K562 (cell line): ENCODE measurements at regions not wholly inside any gene's neighbourhood (a gene's known extent, or its start where the extent isn't known, plus 50 kb on each side); places are given as distances from the start of the nearest gene placed in this dataset.

Experiments
- ATAC-seq: fragments of 200-7000 bp; cut with Tn5 transposase; 3 replicates; pipeline ENCODE4 v1.9.1; 2020; ENCODE audit warnings: moderate library complexity
- BruUV-seq: library from RNA; stranded (reverse); fragments of 400-500 nt; replicated peaks from 2 replicates; lab custom pipeline; 2021; lab: Mats Ljungman, UMichigan
- CTCF ChIA-PET: fragments of 300-600 bp; formaldehyde crosslinking; extraction: SDS; loops from one replicate; lab custom pipeline; 2021; ENCODE audit warnings: low intra/inter-chr PET ratio; lab: Yijun Ruan, JAX
- POLR2A ChIA-PET: fragments of 300-600, 350-650 bp; sonication (Branson Sonifier 250); formaldehyde crosslinking; extraction: SDS; loops from one replicate; lab custom pipeline; 2021; ENCODE audit warnings: antibody characterized with exemption, inconsistent platforms; lab: Yijun Ruan, JAX
- DNase-seq, 4 experiments: peaks; one replicate each; pipeline versions ENCODE4 v3.0.0 to v3.0.0-alpha.2; 2011 to 2018; ENCODE audit warnings: low spot score in 3 of 4, mixed read lengths in 3 of 4; ENCODE audit errors: extremely low read depth in 1 of 4
- FAIRE-seq: peaks from 2 replicates; lab custom pipeline; 2011; peaks lifted over from hg19 to GRCh38; lab: Jason Lieb, UNC
- H2AFZ ChIP-seq: 2 replicates; pipeline ENCODE4 v1.6.0; 2011; ENCODE audit warnings: low read depth, low read length, control low read depth, inconsistent platforms
- H3K27ac ChIP-seq: fragments of 200-600 bp; 3 replicates; pipeline ENCODE4 v1.8.0; 2011; ENCODE audit warnings: low read depth, mild to moderate bottlenecking, control low read depth, inconsistent platforms, low read length, moderate library complexity, mixed read lengths; ENCODE audit errors: extremely low read depth
- H3K27me3 ChIP-seq, 2 experiments: fragments of 300-600 bp in 1 of 2; 2 replicates in 1 of 2; 3 replicates in 1 of 2; pipeline versions ENCODE4 v1.6.0 to v1.8.0; 2011; ENCODE audit warnings: inconsistent platforms in 2 of 2, low read length in 2 of 2, mild to moderate bottlenecking in 1 of 2, mixed read lengths in 1 of 2, moderate library complexity in 1 of 2; ENCODE audit not compliant: control insufficient read depth in 2 of 2, insufficient read depth in 2 of 2
- H3K36me3 ChIP-seq: fragments of 300-600 bp; 3 replicates; pipeline ENCODE4 v1.8.0; 2011; ENCODE audit warnings: mild to moderate bottlenecking, low read length, inconsistent platforms; ENCODE audit not compliant: control insufficient read depth, insufficient read depth
- H3K4me1 ChIP-seq, 2 experiments: fragments of 200-600 bp in 1 of 2; replicated peaks in 1 of 2; 2 replicates in 1 of 2; 3 replicates in 1 of 2; pipeline versions ENCODE4 v1.5.1 to v1.8.0; 2011; ENCODE audit warnings: inconsistent platforms in 2 of 2, low read length in 2 of 2, mild to moderate bottlenecking in 1 of 2, mixed read lengths in 1 of 2, moderate library complexity in 1 of 2; ENCODE audit not compliant: control insufficient read depth in 2 of 2, insufficient read depth in 2 of 2
- H3K4me2 ChIP-seq: 2 replicates; pipeline ENCODE4 v1.6.1; 2011; ENCODE audit warnings: low read length, control low read depth, inconsistent platforms, mixed read lengths; ENCODE audit not compliant: insufficient read depth
- H3K4me3 ChIP-seq: fragments of 200-600 bp; sonication (generic), shearing (Covaris generic); 2 replicates; pipeline ENCODE4 v1.5.1; 2016; ENCODE audit warnings: control low read depth, inconsistent platforms
- H3K79me2 ChIP-seq: fragments of 200-600 bp; 3 replicates; pipeline ENCODE4 v1.8.0; 2011; ENCODE audit warnings: low read length, inconsistent platforms; ENCODE audit not compliant: control insufficient read depth, insufficient read depth
- H3K9ac ChIP-seq, 2 experiments: 2 replicates each; pipeline versions ENCODE4 v1.6.0 to v1.6.1; 2011; ENCODE audit warnings: low read depth in 2 of 2, low read length in 2 of 2, control low read depth in 1 of 2, inconsistent platforms in 1 of 2, mild to moderate bottlenecking in 1 of 2, mixed read lengths in 1 of 2; ENCODE audit not compliant: insufficient read depth in 1 of 2
- H3K9me1 ChIP-seq: one replicate; pipeline ENCODE4 v1.6.0; 2011; ENCODE audit warnings: inconsistent platforms, mild to moderate bottlenecking, low read length, moderate library complexity; ENCODE audit not compliant: control insufficient read depth, insufficient read depth
- H3K9me3 ChIP-seq: replicated peaks from 2 replicates; pipeline ENCODE4 v1.5.1; 2011; ENCODE audit warnings: low read depth, low read length, inconsistent platforms; ENCODE audit not compliant: control insufficient read depth, insufficient read depth
- H4K20me1 ChIP-seq: replicated peaks from 2 replicates; pipeline ENCODE4 v1.6.1; 2011; ENCODE audit warnings: low read length, inconsistent platforms, mixed read lengths; ENCODE audit not compliant: control insufficient read depth, insufficient read depth
- CTCF ChIP-seq, 3 experiments: IDR thresholded peaks in 2 of 3; conservative IDR thresholded peaks in 1 of 3; 2 replicates each; pipeline ENCODE4 v1.5.1; 2011 to 2012; ENCODE audit warnings: low read length in 3 of 3, mild to moderate bottlenecking in 3 of 3, control low read depth in 2 of 3, improper control_type of control experiment in 1 of 3, inconsistent platforms in 1 of 3, low read depth in 1 of 3, mixed read lengths in 1 of 3, moderate library complexity in 1 of 3; ENCODE audit not compliant: insufficient read depth in 2 of 3
- DACH1 ChIP-seq: fragments of 450-650 bp; IDR thresholded peaks from 2 replicates; pipeline ENCODE4 v1.6.1; 2018; ENCODE audit not compliant: partially characterized antibody
- JUN ChIP-seq, 2 experiments: sonication (generic) in 1 of 2; formaldehyde crosslinking in 1 of 2; IDR thresholded peaks; 2 replicates each; pipeline versions ENCODE4 v1.6.1 to v1.8.0; 2012 to 2022; ENCODE audit warnings: borderline replicate concordance in 2 of 2, mild to moderate bottlenecking in 2 of 2, improper control_type of control experiment in 1 of 2, low read depth in 1 of 2, low read length in 1 of 2, missing genetic modification reagents in 1 of 2
- JUND ChIP-seq, 2 experiments: IDR thresholded peaks; 2 replicates in 1 of 2; 3 replicates in 1 of 2; pipeline ENCODE4 v1.6.1; 2011; ENCODE audit warnings: borderline replicate concordance in 2 of 2, low read depth in 2 of 2, low read length in 2 of 2, improper control_type of control experiment in 1 of 2, missing biosample characterization in 1 of 2, missing genetic modification characterization in 1 of 2, missing genetic modification reagents in 1 of 2
- MXD1 ChIP-seq: fragments of 250-450 bp; sonication (Bioruptor Pico); IDR thresholded peaks from 2 replicates; pipeline ENCODE4 v1.8.0; 2021; ENCODE audit warnings: borderline replicate concordance, mild to moderate bottlenecking, moderate library complexity; ENCODE audit not compliant: poor library complexity, severe bottlenecking
- MYNN ChIP-seq, 2 experiments: sonication (generic); formaldehyde crosslinking in 1 of 2; IDR thresholded peaks; 2 replicates each; pipeline versions ENCODE4 v1.5.0 to v1.6.1; 2016 to 2020; ENCODE audit warnings: antibody characterized with exemption in 1 of 2, missing genetic modification reagents in 1 of 2
- NFE2 ChIP-seq: IDR thresholded peaks from 2 replicates; pipeline ENCODE4 v1.6.1; 2014; ENCODE audit warnings: antibody characterized with exemption, low read depth
- NR0B1 ChIP-seq: fragments of 450-650 bp; IDR thresholded peaks from one replicate; pipeline ENCODE4 v1.6.1; 2018; ENCODE audit warnings: mild to moderate bottlenecking, moderate library complexity; ENCODE audit not compliant: partially characterized antibody
- RAD21 ChIP-seq, 2 experiments: fragments of 250-450 bp in 1 of 2; fragments of 450-650 bp in 1 of 2; sonication (Bioruptor Pico) in 1 of 2; formaldehyde crosslinking in 1 of 2; IDR thresholded peaks in 1 of 2; conservative IDR thresholded peaks in 1 of 2; 2 replicates each; pipeline versions ENCODE4 v1.4.0 to v1.8.0; 2020 to 2022; ENCODE audit warnings: mild to moderate bottlenecking in 2 of 2, moderate library complexity in 1 of 2
- ZC3H4 ChIP-seq: sonication (generic); formaldehyde crosslinking; IDR thresholded peaks from 2 replicates; pipeline ENCODE4 v1.9.0; 2021; ENCODE audit warnings: missing genetic modification reagents, borderline replicate concordance
- ZZZ3 ChIP-seq: fragments of 450-650 bp; IDR thresholded peaks from 2 replicates; pipeline ENCODE4 v1.6.1; 2016; ENCODE audit warnings: antibody characterized with exemption, mild to moderate bottlenecking, moderate library complexity
- WGBS: fragments of 100-300 bp; shearing (Covaris generic); methylation state at CpG from one replicate; pipeline ENCODE4 v1.1.6; 2016; ENCODE audit warnings: low coverage, mixed read lengths; ENCODE audit not compliant: insufficient coverage; ENCODE audit errors: missing lambda C conversion rate; 5-methylcytosine and 5-hydroxymethylcytosine counted together
- in situ Hi-C: fragments of 300-500 bp; cut with MboI; formaldehyde crosslinking; loops from 4 replicates; pipeline ENCODE4 v1.15.0; 2018; ENCODE audit warnings: inconsistent platforms, mixed read lengths
- intact Hi-C: fragments of 100-400 bp; cut with micrococcal nuclease; formaldehyde crosslinking; loops from 2 replicates; pipeline ENCODE4 v1.14.2; 2022

GRCh38 chr1:55894521-55894920 lies 679.4 kb upstream of the USP24 start (continued):
- no peak for TF ChIP-seq MXD1 (CRISPR knock-in tag)
- TF ChIP-seq MYNN (IDR thresholded peaks at IDR 0.05) = no peak
- no peak for TF ChIP-seq MYNN (CRISPR knock-in tag; IDR thresholded peaks at IDR 0.05)
- no peak for TF ChIP-seq JUND (IDR thresholded peaks at IDR 0.05; ENCODE audit: borderline replicate concordance, low read depth, low read length)
- no peak for TF ChIP-seq JUND (tag; IDR thresholded peaks at IDR 0.05; ENCODE audit: borderline replicate concordance, low read depth, low read length)
- no peak for TF ChIP-seq ZZZ3
- no peak for TF ChIP-seq DACH1

GRCh38 chr1:55893155-55893554 lies 678.0 kb upstream of the USP24 start:
- CTCF ChIA-PET = no interaction called here
- Histone ChIP-seq H2AFZ (no peak overlapping the region), H3K4me1 (no peaks in the 10 kb centered on the region), H3K4me3 (no peak overlapping the region), H3K9me3 (no peaks in the 10 kb centered on the region), H3K9ac (no peak overlapping the region), H3K79me2 (no peaks in the 10 kb centered on the region), H3K36me3 (no peaks in the 10 kb centered on the region), H4K20me1 (no peaks in the 10 kb centered on the region), H3K4me2 (no peak overlapping the region), H3K27ac (no peak overlapping the region), H3K27me3 (no peaks in the 10 kb centered on the region), H3K9me1 (no peaks in the 10 kb centered on the region)
- in situ Hi-C loops (no loop called here), intact Hi-C loops (loop anchor here (5.0 kb wide), 1 partner anchor 516 kb away; no protein-coding TSS in a partner anchor)
- TF ChIP-seq CTCF (IDR thresholded peaks at IDR 0.05 in 2 of 3, conservative IDR thresholded peaks at IDR 0.05 in 1 of 3; ENCODE audit: insufficient read depth in 2 of 3, low read depth in 1 of 3, low read length in 3 of 3) (peak in 1 of 3 experiments; percentile 19; a peak in 1 of 6 replicates), NFE2 (peak; percentile 52; the same call in 1 of the 2 replicates), RAD21 (CRISPR knock-in tag; conservative IDR thresholded peaks at IDR 0.05 in 1 of 2, IDR thresholded peaks at IDR 0.05 in 1 of 2) (peak; percentile 19 to 42; a peak in 2 of 4 replicates), ZC3H4 (CRISPR knock-in tag) (no peak), JUN (IDR thresholded peaks at IDR 0.05; ENCODE audit: borderline replicate concordance, low read depth, low read length) (no peak), JUN (CRISPR knock-in tag; IDR thresholded peaks at IDR 0.05; ENCODE audit: borderline replicate concordance) (no peak), NR0B1 (no peak)
- WGBS = 0% methylated on average over 2 of the region's 2 CpGs
- POLR2A ChIA-PET = interaction anchor here (0.6 kb wide), 1 partner anchor 612 kb away, joined by 3 read pairs; no protein-coding TSS in a partner anchor
- DNase-seq (peak in 1 of 4 experiments; percentile 7), FAIRE-seq (no peak), ATAC-seq (no peak)
- no TSS peak for BruUV-seq
